Neural progenitor cell (in vitro differentiated cells): ENCODE measurements at regions not wholly inside any gene's neighbourhood (a gene's known extent, or its start where the extent isn't known, plus 50 kb on each side); places are given as distances from the start of the nearest gene placed in this dataset.

ENCODE experiments used
- CTCF ChIP-seq: fragments of 200-600 bp; sonication (generic); IDR thresholded peaks from 2 replicates; pipeline ENCODE4 v1.5.1; 2017; ENCODE audit warnings: antibody characterized with exemption, mild to moderate bottlenecking
- EZH2 ChIP-seq: fragments of 200-600 bp; sonication (generic); IDR thresholded peaks from 2 replicates; pipeline ENCODE4 v1.6.1; 2017; ENCODE audit warnings: antibody characterized with exemption, mild to moderate bottlenecking, moderate library complexity
- EZH2phosphoT487 ChIP-seq: fragments of 200-600 bp; sonication (generic); IDR thresholded peaks from 2 replicates; pipeline ENCODE4 v1.6.1; 2017; ENCODE audit warnings: antibody characterized with exemption

- TF ChIP-seq CTCF (no peak), EZH2 (no peak), EZH2phosphoT487 (no peak)
Measured at GRCh38 chr1:187514110-187514509, 685.4 kb downstream of the PLA2G4A start.
